ENCODE measurements at regions not wholly inside any gene's neighbourhood (a gene's known extent, or its start where the extent isn't known, plus 50 kb on each side); places are given as distances from the start of the nearest gene placed in this dataset.
A peak's percentile ranks its signal among the peaks of the same experiment; 100 is the strongest.

- H3K27ac ChIP-seq (ENCODE audit: low read length): no peak overlapping the region
- no peak overlapping the region for H3K4me3 ChIP-seq (ENCODE audit: low read length)
- no peaks in the 10 kb centered on the region for H4K20me1 ChIP-seq (ENCODE audit: insufficient read depth, low read length)
- H3K4me1 ChIP-seq (ENCODE audit: low read length): peaks cover 5% of the 10 kb centered on the region; the same call in 1 of the 2 replicates
- no peak overlapping the region; the same call in 1 of the 2 replicates for H2AFZ ChIP-seq (ENCODE audit: low read depth, low read length)
- H3K9me3 ChIP-seq (ENCODE audit: insufficient read depth, low read length): no peaks in the 10 kb centered on the region
- H3K4me2 ChIP-seq (ENCODE audit: low read length): no peak overlapping the region
- H3K36me3 ChIP-seq (replicated peaks; ENCODE audit: low read depth, low read length): no peaks in the 10 kb centered on the region
- no peaks in the 10 kb centered on the region for H3K79me2 ChIP-seq (ENCODE audit: low read length)
- H3K9ac ChIP-seq (ENCODE audit: low read length): no peak overlapping the region
- H3K27me3 ChIP-seq (ENCODE audit: low read depth, low read length): no peaks in the 10 kb centered on the region
- peak; percentile 73 for TF ChIP-seq CTCF (IDR thresholded peaks at IDR 0.05; ENCODE audit: low read depth, low read length)
- TF ChIP-seq EZH2phosphoT487 (IDR thresholded peaks at IDR 0.05; ENCODE audit: low read depth): no peak
These were observed 116.4 kb upstream of the NYAP2 start for GRCh38 chr2:225282858-225283710.

GRCh38 chr2:225276207-225276606 lies 123.3 kb upstream of the NYAP2 start:
- Histone ChIP-seq H3K4me1 (ENCODE audit: low read length) (peaks cover 51% of the 10 kb centered on the region), H3K79me2 (ENCODE audit: low read length) (no peaks in the 10 kb centered on the region), H2AFZ (ENCODE audit: low read depth, low read length) (no peak overlapping the region), H3K4me2 (ENCODE audit: low read length) (peak overlapping the region; percentile 52), H3K27ac (ENCODE audit: low read length) (peak overlapping the region; percentile 92), H3K9me3 (ENCODE audit: insufficient read depth, low read length) (peaks cover 4% of the 10 kb centered on the region; the same call in 1 of the 2 replicates), H4K20me1 (ENCODE audit: insufficient read depth, low read length) (no peaks in the 10 kb centered on the region), H3K4me3 (ENCODE audit: low read length) (0 out of 2 replicates have a peak overlapping the region, but pooled peaks have one; percentile 4), H3K36me3 (replicated peaks; ENCODE audit: low read depth, low read length) (peaks cover 6% of the 10 kb centered on the region), H3K27me3 (ENCODE audit: low read depth, low read length) (no peaks in the 10 kb centered on the region), H3K9ac (ENCODE audit: low read length) (peak overlapping the region; percentile 42; the same call in 1 of the 2 replicates)
- TF ChIP-seq EZH2phosphoT487 (IDR thresholded peaks at IDR 0.05; ENCODE audit: low read depth): no peak
- no peak for TF ChIP-seq CTCF (IDR thresholded peaks at IDR 0.05; ENCODE audit: low read depth, low read length)

GRCh38 chr2:225275443-225275842 lies 124.1 kb upstream of the NYAP2 start:
- Histone ChIP-seq H3K27ac (ENCODE audit: low read length) (peak overlapping the region; percentile 92), H3K4me2 (ENCODE audit: low read length) (peak overlapping the region; percentile 52)

More at GRCh38 chr2:225275443-225275842, 124.1 kb upstream of the NYAP2 start:
- Histone ChIP-seq H3K4me1 (ENCODE audit: low read length) (peaks cover 57% of the 10 kb centered on the region), H3K4me3 (ENCODE audit: low read length) (peak overlapping the region; percentile 26; the same call in 1 of the 2 replicates), H3K27me3 (ENCODE audit: low read depth, low read length) (no peaks in the 10 kb centered on the region), H4K20me1 (ENCODE audit: insufficient read depth, low read length) (no peaks in the 10 kb centered on the region), H3K36me3 (replicated peaks; ENCODE audit: low read depth, low read length) (peaks cover 6% of the 10 kb centered on the region), H2AFZ (ENCODE audit: low read depth, low read length) (no peak overlapping the region), H3K9ac (ENCODE audit: low read length) (peak overlapping the region; percentile 42), H3K9me3 (ENCODE audit: insufficient read depth, low read length) (peaks cover 4% of the 10 kb centered on the region; the same call in 1 of the 2 replicates), H3K79me2 (ENCODE audit: low read length) (no peaks in the 10 kb centered on the region)
- TF ChIP-seq CTCF (IDR thresholded peaks at IDR 0.05; ENCODE audit: low read depth, low read length) (no peak), EZH2phosphoT487 (IDR thresholded peaks at IDR 0.05; ENCODE audit: low read depth) (no peak)

Measured in OCI-LY3 (cell line).